Testis (tissue), 2 donors: ENCODE measurements at regions not wholly inside any gene's neighbourhood (a gene's known extent, or its start where the extent isn't known, plus 50 kb on each side); places are given as distances from the start of the nearest gene placed in this dataset.

Experiments used
- POLR2A ChIP-seq: fragments of 450-650 bp; IDR thresholded peaks from one replicate; pipeline ENCODE4 v1.6.1; 2017; ENCODE audit warnings: antibody characterized with exemption, mild to moderate bottlenecking, moderate library complexity
- TF ChIP-seq, protein P1 (sequence below), 3 experiments: fragments of 450-650 bp in 2 of 3; fragments of 200-600 bp in 1 of 3; sonication (generic) in 1 of 3; IDR thresholded peaks; one replicate each; pipeline ENCODE4 v1.5.1; 2016 to 2019; ENCODE audit warnings: antibody characterized with exemption in 3 of 3, mild to moderate bottlenecking in 2 of 3, moderate library complexity in 1 of 3

DNA sequence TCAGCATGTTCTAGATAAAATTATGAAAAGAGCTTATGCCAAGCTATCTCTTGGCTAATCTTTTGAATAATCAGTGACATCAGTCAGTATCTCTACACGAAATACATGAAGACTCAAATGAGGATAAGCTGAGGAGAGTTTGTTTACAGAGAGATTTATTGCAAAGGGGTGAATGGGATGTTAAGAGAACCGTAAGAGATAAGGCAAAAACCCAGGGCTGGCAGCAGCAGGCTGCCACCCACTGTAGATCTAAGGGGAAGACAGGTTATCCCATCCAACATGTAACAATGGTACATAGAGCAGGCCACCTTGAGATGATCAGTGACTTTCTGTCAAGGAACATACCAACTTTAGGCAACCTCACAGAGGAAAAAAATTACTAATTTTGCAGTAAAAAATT, 432.1 kb upstream of the NR3C2 start:
- TF ChIP-seq, protein P1, sequence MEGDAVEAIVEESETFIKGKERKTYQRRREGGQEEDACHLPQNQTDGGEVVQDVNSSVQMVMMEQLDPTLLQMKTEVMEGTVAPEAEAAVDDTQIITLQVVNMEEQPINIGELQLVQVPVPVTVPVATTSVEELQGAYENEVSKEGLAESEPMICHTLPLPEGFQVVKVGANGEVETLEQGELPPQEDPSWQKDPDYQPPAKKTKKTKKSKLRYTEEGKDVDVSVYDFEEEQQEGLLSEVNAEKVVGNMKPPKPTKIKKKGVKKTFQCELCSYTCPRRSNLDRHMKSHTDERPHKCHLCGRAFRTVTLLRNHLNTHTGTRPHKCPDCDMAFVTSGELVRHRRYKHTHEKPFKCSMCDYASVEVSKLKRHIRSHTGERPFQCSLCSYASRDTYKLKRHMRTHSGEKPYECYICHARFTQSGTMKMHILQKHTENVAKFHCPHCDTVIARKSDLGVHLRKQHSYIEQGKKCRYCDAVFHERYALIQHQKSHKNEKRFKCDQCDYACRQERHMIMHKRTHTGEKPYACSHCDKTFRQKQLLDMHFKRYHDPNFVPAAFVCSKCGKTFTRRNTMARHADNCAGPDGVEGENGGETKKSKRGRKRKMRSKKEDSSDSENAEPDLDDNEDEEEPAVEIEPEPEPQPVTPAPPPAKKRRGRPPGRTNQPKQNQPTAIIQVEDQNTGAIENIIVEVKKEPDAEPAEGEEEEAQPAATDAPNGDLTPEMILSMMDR (IDR thresholded peaks at IDR 0.05) = no peak
- TF ChIP-seq POLR2A = no peak
